Keratinocyte (primary cell): ENCODE measurements at regions not wholly inside any gene's neighbourhood (a gene's known extent, or its start where the extent isn't known, plus 50 kb on each side); places are given as distances from the start of the nearest gene placed in this dataset.

ENCODE experiments used
- CTCF ChIP-seq, 3 experiments: IDR thresholded peaks in 1 of 3; conservative IDR thresholded peaks in 1 of 3; optimal IDR thresholded peaks in 1 of 3; 2 replicates in 2 of 3; 3 replicates in 1 of 3; pipeline versions ENCODE3 to v1.5.1; 2011; ENCODE audit warnings: low read length in 3 of 3, mild to moderate bottlenecking in 3 of 3, moderate library complexity in 2 of 3, control low read depth in 1 of 3, inconsistent platforms in 1 of 3; ENCODE audit not compliant: insufficient read depth in 2 of 3; ENCODE audit errors: extremely low read depth in 1 of 3
- EZH2 ChIP-seq: IDR thresholded peaks from one replicate; pipeline ENCODE4 v1.6.1; 2012; ENCODE audit warnings: inconsistent platforms, mild to moderate bottlenecking, low read length, moderate library complexity

- no peak for TF ChIP-seq EZH2
- no peak for TF ChIP-seq CTCF (optimal IDR thresholded peaks at IDR 0.05 in 1 of 3, IDR thresholded peaks at IDR 0.05 in 1 of 3, conservative IDR thresholded peaks at IDR 0.05 in 1 of 3; ENCODE audit: extremely low read depth in 1 of 3, insufficient read depth in 2 of 3, low read length in 3 of 3)
Observed at GRCh38 chr1:187549540-187549939, 720.8 kb downstream of the PLA2G4A start.
